ENCODE measurements at regions not wholly inside any gene's neighbourhood (a gene's known extent, or its start where the extent isn't known, plus 50 kb on each side); places are given as distances from the start of the nearest gene placed in this dataset.
"Not testable (repeated sequence)": the region's sequence is repeated elsewhere in the genome, so short reads cannot be mapped to it uniquely, and the experiment has no call there.

GRCh38 chr5:60470881-60471280, 229.1 kb downstream of the DEPDC1B start:
- no peak for TF ChIP-seq JUND (IDR thresholded peaks at IDR 0.05; ENCODE audit: low read depth)
- in situ Hi-C loops (cut with HindIII; ENCODE audit: low pct_unique_long_range_greater_than_20kb, low sequenced_read_pairs): no loop called here
- DNase-seq (ENCODE audit: low read depth in 1 of 2, low spot score in 1 of 2): no peak

- in situ Hi-C loops (cut with HindIII; ENCODE audit: low pct_unique_long_range_greater_than_20kb, low sequenced_read_pairs): no loop called here
- no peak for DNase-seq (ENCODE audit: low read depth in 1 of 2, low spot score in 1 of 2)
- TF ChIP-seq JUND (IDR thresholded peaks at IDR 0.05; ENCODE audit: low read depth): no peak
Measured at GRCh38 chr5:60469286-60469685, 230.7 kb downstream of the DEPDC1B start.

GRCh38 chr5:60463179-60463868, 236.6 kb downstream of the DEPDC1B start:
- DNase-seq (ENCODE audit: low read depth in 1 of 2, low spot score in 1 of 2): peak in 1 of 2 experiments; percentile 23
- in situ Hi-C loops (cut with HindIII; ENCODE audit: low pct_unique_long_range_greater_than_20kb, low sequenced_read_pairs): no loop called here
- TF ChIP-seq JUND (IDR thresholded peaks at IDR 0.05; ENCODE audit: low read depth): no peak

- no peak for TF ChIP-seq JUND (IDR thresholded peaks at IDR 0.05; ENCODE audit: low read depth)
- peak; percentile 9 to 54 for DNase-seq (ENCODE audit: low read depth in 1 of 2, low spot score in 1 of 2)
- in situ Hi-C loops (cut with HindIII; ENCODE audit: low pct_unique_long_range_greater_than_20kb, low sequenced_read_pairs): no loop called here
Measured at GRCh38 chr5:60458666-60459065, 241.3 kb downstream of the DEPDC1B start.

- no peak for DNase-seq (ENCODE audit: low read depth in 1 of 2, low spot score in 1 of 2)
- no peak for TF ChIP-seq JUND (IDR thresholded peaks at IDR 0.05; ENCODE audit: low read depth)
- in situ Hi-C loops (cut with HindIII; ENCODE audit: low pct_unique_long_range_greater_than_20kb, low sequenced_read_pairs): no loop called here
Measured at GRCh38 chr5:60457233-60457632, 242.7 kb downstream of the DEPDC1B start.

- in situ Hi-C loops (cut with HindIII; ENCODE audit: low pct_unique_long_range_greater_than_20kb, low sequenced_read_pairs): no loop called here
Measured at GRCh38 chr5:60455589-60455988, 244.4 kb downstream of the DEPDC1B start.

GRCh38 chr5:60454277-60454676, 245.7 kb downstream of the DEPDC1B start:
- DNase-seq (ENCODE audit: low read depth in 1 of 2, low spot score in 1 of 2); in situ Hi-C loops (cut with HindIII; ENCODE audit: low pct_unique_long_range_greater_than_20kb, low sequenced_read_pairs): not testable (repeated sequence)

More at GRCh38 chr5:60455589-60455988, 244.4 kb downstream of the DEPDC1B start:
- TF ChIP-seq JUND (IDR thresholded peaks at IDR 0.05; ENCODE audit: low read depth): no peak
- DNase-seq (ENCODE audit: low read depth in 1 of 2, low spot score in 1 of 2): no peak

- no peak for DNase-seq (ENCODE audit: low read depth in 1 of 2, low spot score in 1 of 2)
- TF ChIP-seq JUND (IDR thresholded peaks at IDR 0.05; ENCODE audit: low read depth): no peak
- in situ Hi-C loops (cut with HindIII; ENCODE audit: low pct_unique_long_range_greater_than_20kb, low sequenced_read_pairs): no loop called here
Measured at GRCh38 chr5:60453186-60453976, 246.6 kb downstream of the DEPDC1B start.

GRCh38 chr5:60448600-60448999, 251.4 kb downstream of the DEPDC1B start:
- no peak for DNase-seq (ENCODE audit: low read depth in 1 of 2, low spot score in 1 of 2)
- no peak for TF ChIP-seq JUND (IDR thresholded peaks at IDR 0.05; ENCODE audit: low read depth)
- in situ Hi-C loops (cut with HindIII; ENCODE audit: low pct_unique_long_range_greater_than_20kb, low sequenced_read_pairs): no loop called here

GRCh38 chr5:60447488-60447920, 252.5 kb downstream of the DEPDC1B start:
- DNase-seq (ENCODE audit: low read depth in 1 of 2, low spot score in 1 of 2): no peak
- TF ChIP-seq JUND (IDR thresholded peaks at IDR 0.05; ENCODE audit: low read depth): no peak
- in situ Hi-C loops (cut with HindIII; ENCODE audit: low pct_unique_long_range_greater_than_20kb, low sequenced_read_pairs): no loop called here

GRCh38 chr5:60446917-60447316, 253.0 kb downstream of the DEPDC1B start:
- in situ Hi-C loops (cut with HindIII; ENCODE audit: low pct_unique_long_range_greater_than_20kb, low sequenced_read_pairs): no loop called here
- DNase-seq (ENCODE audit: low read depth in 1 of 2, low spot score in 1 of 2): no peak
- no peak for TF ChIP-seq JUND (IDR thresholded peaks at IDR 0.05; ENCODE audit: low read depth)

GRCh38 chr5:60445921-60446320, 254.0 kb downstream of the DEPDC1B start:
- in situ Hi-C loops (cut with HindIII; ENCODE audit: low pct_unique_long_range_greater_than_20kb, low sequenced_read_pairs): no loop called here

GRCh38 chr5:60445427-60445826, 254.5 kb downstream of the DEPDC1B start:
- TF ChIP-seq JUND (IDR thresholded peaks at IDR 0.05; ENCODE audit: low read depth): no peak
- no peak for DNase-seq (ENCODE audit: low read depth in 1 of 2, low spot score in 1 of 2)
- in situ Hi-C loops (cut with HindIII; ENCODE audit: low pct_unique_long_range_greater_than_20kb, low sequenced_read_pairs): no loop called here

More at GRCh38 chr5:60445921-60446320, 254.0 kb downstream of the DEPDC1B start:
- TF ChIP-seq JUND (IDR thresholded peaks at IDR 0.05; ENCODE audit: low read depth): no peak
- DNase-seq (ENCODE audit: low read depth in 1 of 2, low spot score in 1 of 2): no peak

Data from T47D (cell line).